ENCODE measurements at regions not wholly inside any gene's neighbourhood (a gene's known extent, or its start where the extent isn't known, plus 50 kb on each side); places are given as distances from the start of the nearest gene placed in this dataset.

DNA sequence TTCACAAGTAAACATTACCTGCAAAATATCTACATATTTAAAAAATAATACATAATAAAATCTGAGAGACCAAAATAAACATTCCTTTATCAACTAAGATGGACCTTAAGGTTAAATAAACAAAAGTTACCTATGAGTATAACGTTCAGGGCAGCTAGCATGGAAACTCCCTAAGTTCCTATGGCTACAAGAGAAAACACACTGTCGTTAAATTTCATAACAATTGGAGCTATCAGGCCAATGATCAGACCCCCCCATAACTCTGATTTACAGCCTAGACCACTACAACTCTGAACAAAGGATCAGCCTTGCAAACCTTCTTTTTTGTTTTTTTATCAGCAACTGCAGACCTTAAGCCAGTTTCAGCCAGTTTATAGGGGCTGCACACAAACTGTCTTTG is 1418.4 kb downstream of the PCDH18 start:
- TF ChIP-seq CTCF (conservative IDR thresholded peaks at IDR 0.05; ENCODE audit: low read depth, low read length), result no peak
- no peak for TF ChIP-seq EZH2 (IDR thresholded peaks at IDR 0.05; ENCODE audit: low read length, unreplicated experiment)
- no peak for TF ChIP-seq EZH2phosphoT487 (IDR thresholded peaks at IDR 0.05; ENCODE audit: borderline replicate concordance, low read length)
